HEK293T (cell line): ENCODE measurements at regions not wholly inside any gene's neighbourhood (a gene's known extent, or its start where the extent isn't known, plus 50 kb on each side); places are given as distances from the start of the nearest gene placed in this dataset.
"Not testable (repeated sequence)": the region's sequence is repeated elsewhere in the genome, so short reads cannot be mapped to it uniquely, and the experiment has no call there.

Experiments
- CTCF ChIA-PET: fragments of 350-600 bp; formaldehyde crosslinking; extraction: SDS; loops from one replicate; lab custom pipeline; 2021; ENCODE audit warnings: antibody characterized with exemption, inconsistent platforms; lab: Yijun Ruan, JAX
- POLR2A ChIA-PET: fragments of 350-600 bp; formaldehyde crosslinking; extraction: SDS; loops from one replicate; lab custom pipeline; 2020; ENCODE audit warnings: antibody characterized with exemption, inconsistent platforms; lab: Yijun Ruan, JAX
- DNase-seq: peaks from one replicate; pipeline ENCODE4 v3.0.0; 2012; ENCODE audit warnings: mixed read lengths; ENCODE audit errors: extremely low spot score
- ARNT ChIP-seq: fragments of 450-650 bp; IDR thresholded peaks from 2 replicates; pipeline ENCODE4 v1.6.1; 2017; ENCODE audit warnings: mild to moderate bottlenecking
- BHLHE40 ChIP-seq: fragments of 450-650 bp; IDR thresholded peaks from 2 replicates; pipeline ENCODE4 v1.6.1; 2016; ENCODE audit warnings: mild to moderate bottlenecking, moderate library complexity, borderline replicate concordance
- CTBP1 ChIP-seq: fragments of 450-650 bp; IDR thresholded peaks from 2 replicates; pipeline ENCODE4 v1.6.1; 2016; ENCODE audit warnings: borderline replicate concordance
- ELF4 ChIP-seq: fragments of 450-650 bp; IDR thresholded peaks from 2 replicates; pipeline ENCODE4 v1.6.1; 2017; ENCODE audit warnings: antibody characterized with exemption
- FOXA1 ChIP-seq: fragments of 450-650 bp; IDR thresholded peaks from 2 replicates; pipeline ENCODE4 v1.6.1; 2016; ENCODE audit warnings: mild to moderate bottlenecking
- FOXK2 ChIP-seq: fragments of 450-650 bp; IDR thresholded peaks from 2 replicates; pipeline ENCODE4 v1.6.1; 2016; ENCODE audit warnings: mild to moderate bottlenecking
- FOXM1 ChIP-seq: fragments of 450-650 bp; IDR thresholded peaks from 2 replicates; pipeline ENCODE4 v1.6.1; 2017; ENCODE audit warnings: mild to moderate bottlenecking, borderline replicate concordance
- HDGF ChIP-seq: fragments of 450-650 bp; IDR thresholded peaks from 2 replicates; pipeline ENCODE4 v1.6.1; 2017; ENCODE audit warnings: antibody characterized with exemption, borderline replicate concordance
- L3MBTL2 ChIP-seq: fragments of 450-650 bp; conservative IDR thresholded peaks from 2 replicates; pipeline ENCODE4 v1.6.1; 2016; ENCODE audit warnings: mild to moderate bottlenecking
- LEF1 ChIP-seq: fragments of 450-650 bp; IDR thresholded peaks from 2 replicates; pipeline ENCODE4 v1.6.1; 2017; ENCODE audit warnings: mild to moderate bottlenecking, borderline replicate concordance
- NFRKB ChIP-seq: fragments of 450-650 bp; IDR thresholded peaks from 2 replicates; pipeline ENCODE4 v1.6.1; 2016; ENCODE audit warnings: mild to moderate bottlenecking, moderate library complexity
- PKNOX1 ChIP-seq: fragments of 450-650 bp; IDR thresholded peaks from 2 replicates; pipeline ENCODE4 v1.6.1; 2016
- SP1 ChIP-seq: fragments of 450-650 bp; IDR thresholded peaks from 2 replicates; pipeline ENCODE4 v1.6.1; 2017
- SUZ12 ChIP-seq: fragments of 450-650 bp; IDR thresholded peaks from 2 replicates; pipeline ENCODE4 v1.6.1; 2016; ENCODE audit warnings: mild to moderate bottlenecking
- TARDBP ChIP-seq: fragments of 450-650 bp; IDR thresholded peaks from 2 replicates; pipeline ENCODE4 v1.6.1; 2016
- ZNF384 ChIP-seq: fragments of 450-650 bp; IDR thresholded peaks from 2 replicates; pipeline ENCODE4 v1.6.1; 2016

GRCh38 chr9:107824556-107824955 is 335.0 kb upstream of the KLF4 start:
- ChIA-PET POLR2A (no interaction called here), CTCF (no interaction called here)
- TF ChIP-seq SUZ12: no peak
- TF ChIP-seq FOXA1: no peak
- TF ChIP-seq CTBP1: no peak
- no peak for TF ChIP-seq SP1
- no peak for TF ChIP-seq BHLHE40
- no peak for TF ChIP-seq ZNF384
- TF ChIP-seq L3MBTL2: no peak
- no peak for TF ChIP-seq LEF1
- no peak for DNase-seq

GRCh38 chr9:107819772-107820565 is 330.4 kb upstream of the KLF4 start:
- DNase-seq: no peak
- ChIA-PET POLR2A (no interaction called here), CTCF (no interaction called here)
- TF ChIP-seq LEF1: no peak
- no peak for TF ChIP-seq SP1
- TF ChIP-seq TARDBP: no peak
- no peak for TF ChIP-seq ELF4
- TF ChIP-seq CTBP1: no peak
- no peak for TF ChIP-seq BHLHE40
- no peak for TF ChIP-seq FOXM1
- TF ChIP-seq PKNOX1: no peak
- TF ChIP-seq L3MBTL2: no peak
- no peak for TF ChIP-seq FOXA1
- no peak for TF ChIP-seq FOXK2
- TF ChIP-seq HDGF: no peak

GRCh38 chr9:107818503-107818829 is 328.9 kb upstream of the KLF4 start:
- POLR2A ChIA-PET, CTCF ChIA-PET, DNase-seq: not testable (repeated sequence)

GRCh38 chr9:107817595-107818502 is 328.3 kb upstream of the KLF4 start:
- CTCF ChIA-PET, DNase-seq, POLR2A ChIA-PET: not testable (repeated sequence)

GRCh38 chr9:107816561-107817021 is 327.0 kb upstream of the KLF4 start:
- ChIA-PET CTCF (no interaction called here), POLR2A (no interaction called here)
- DNase-seq: no peak
- no peak for TF ChIP-seq HDGF
- TF ChIP-seq CTBP1: no peak
- TF ChIP-seq TARDBP: no peak
- TF ChIP-seq ZNF384: no peak
- no peak for TF ChIP-seq SP1
- TF ChIP-seq PKNOX1: no peak
- no peak for TF ChIP-seq LEF1
- TF ChIP-seq BHLHE40: no peak

GRCh38 chr9:107815782-107816560 is 326.4 kb upstream of the KLF4 start:
- CTCF ChIA-PET: no interaction called here
- no peak for DNase-seq
- POLR2A ChIA-PET: no interaction called here
- no peak for TF ChIP-seq NFRKB
- TF ChIP-seq FOXM1: no peak
- no peak for TF ChIP-seq LEF1
- no peak for TF ChIP-seq CTBP1
- no peak for TF ChIP-seq ELF4
- TF ChIP-seq HDGF: no peak
- TF ChIP-seq SUZ12: no peak
- TF ChIP-seq PKNOX1: no peak
- TF ChIP-seq BHLHE40: no peak
- TF ChIP-seq TARDBP: no peak
- no peak for TF ChIP-seq L3MBTL2
- no peak for TF ChIP-seq FOXA1
- no peak for TF ChIP-seq SP1
- no peak for TF ChIP-seq ZNF384
- TF ChIP-seq FOXK2: no peak
- no peak for TF ChIP-seq ARNT
